GM18499 (cell line): ENCODE measurements at regions not wholly inside any gene's neighbourhood (a gene's known extent, or its start where the extent isn't known, plus 50 kb on each side); places are given as distances from the start of the nearest gene placed in this dataset.

Experiments used
- ATAC-seq: cut with Tn5 transposase; IDR thresholded peaks from one replicate; pipeline ENCODE4 v1.9.1; 2021; ENCODE audit warnings: moderate number of reproducible peaks; ENCODE audit not compliant: insufficient read depth, unreplicated experiment

DNA sequence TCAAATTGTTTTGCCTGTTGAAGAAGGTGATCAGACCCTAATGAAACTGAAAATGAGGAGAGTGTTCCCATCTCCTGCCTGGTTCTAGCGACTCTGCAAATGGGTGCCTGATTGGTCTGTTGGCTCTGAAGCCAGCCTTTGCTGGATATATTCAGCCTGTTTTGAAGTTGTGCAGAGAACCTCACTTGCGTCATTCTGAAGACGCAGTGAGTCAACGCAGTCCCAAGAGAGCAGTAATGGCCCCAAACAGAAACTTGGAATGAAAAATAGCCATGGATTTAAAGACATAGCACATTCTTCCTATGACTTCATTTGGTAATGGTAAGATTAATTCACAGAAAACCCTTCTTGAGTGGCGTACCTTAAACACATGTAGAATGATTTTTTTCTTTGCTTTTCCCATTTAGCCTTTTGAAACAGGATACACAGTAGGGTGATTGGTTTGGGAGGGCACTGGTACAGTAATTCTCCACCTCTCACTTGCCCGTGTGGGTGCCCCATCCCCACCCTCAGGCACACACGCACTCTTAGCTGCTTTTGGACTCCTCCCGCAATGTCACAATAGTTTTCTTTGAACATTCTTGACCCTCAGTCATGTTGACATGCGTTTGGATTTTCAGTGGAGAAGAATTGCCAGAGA lies 54.1 kb upstream of the ABL1 start:
- ATAC-seq = no peak

DNA sequence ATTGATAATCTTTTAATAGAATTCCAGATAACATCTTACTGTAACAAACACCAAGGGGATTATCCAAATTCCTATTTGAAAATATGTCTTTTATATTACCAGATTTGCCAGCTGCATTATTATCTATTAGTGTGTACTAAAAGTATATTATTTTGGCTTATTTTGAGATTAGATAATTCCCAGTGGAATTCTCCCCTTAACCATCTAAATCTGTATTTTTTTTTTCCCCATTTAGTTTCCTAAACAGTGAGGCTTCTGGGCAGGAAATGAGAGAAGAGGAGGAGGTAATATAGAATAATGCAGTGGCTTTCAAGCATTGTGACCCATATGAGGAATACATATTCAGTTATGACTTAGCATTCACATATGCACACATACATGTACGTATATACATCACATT lies 53.5 kb upstream of the ABL1 start:
- ATAC-seq = no peak

- no peak for ATAC-seq
Measured at GRCh38 chr9:130782886-130783530, 52.0 kb upstream of the ABL1 start.

GRCh38 chr9:130785053-130785452 lies 50.0 kb upstream of the ABL1 start:
- ATAC-seq = no peak
